DND-41 (cell line): ENCODE measurements at regions not wholly inside any gene's neighbourhood (a gene's known extent, or its start where the extent isn't known, plus 50 kb on each side); places are given as distances from the start of the nearest gene placed in this dataset.

Source experiments
- EZH2 ChIP-seq: IDR thresholded peaks from 3 replicates; pipeline ENCODE4 v1.6.1; 2012; ENCODE audit warnings: borderline replicate concordance, low read depth, mild to moderate bottlenecking, moderate library complexity, low read length, inconsistent platforms; ENCODE audit not compliant: severe bottlenecking
- TF ChIP-seq, protein P1 (sequence below): IDR thresholded peaks from 2 replicates; pipeline ENCODE4 v1.5.1; 2012; ENCODE audit warnings: borderline replicate concordance, low read length, moderate library complexity, mild to moderate bottlenecking; ENCODE audit not compliant: poor library complexity, severe bottlenecking; ENCODE audit errors: extremely low read depth

- TF ChIP-seq, protein P1, sequence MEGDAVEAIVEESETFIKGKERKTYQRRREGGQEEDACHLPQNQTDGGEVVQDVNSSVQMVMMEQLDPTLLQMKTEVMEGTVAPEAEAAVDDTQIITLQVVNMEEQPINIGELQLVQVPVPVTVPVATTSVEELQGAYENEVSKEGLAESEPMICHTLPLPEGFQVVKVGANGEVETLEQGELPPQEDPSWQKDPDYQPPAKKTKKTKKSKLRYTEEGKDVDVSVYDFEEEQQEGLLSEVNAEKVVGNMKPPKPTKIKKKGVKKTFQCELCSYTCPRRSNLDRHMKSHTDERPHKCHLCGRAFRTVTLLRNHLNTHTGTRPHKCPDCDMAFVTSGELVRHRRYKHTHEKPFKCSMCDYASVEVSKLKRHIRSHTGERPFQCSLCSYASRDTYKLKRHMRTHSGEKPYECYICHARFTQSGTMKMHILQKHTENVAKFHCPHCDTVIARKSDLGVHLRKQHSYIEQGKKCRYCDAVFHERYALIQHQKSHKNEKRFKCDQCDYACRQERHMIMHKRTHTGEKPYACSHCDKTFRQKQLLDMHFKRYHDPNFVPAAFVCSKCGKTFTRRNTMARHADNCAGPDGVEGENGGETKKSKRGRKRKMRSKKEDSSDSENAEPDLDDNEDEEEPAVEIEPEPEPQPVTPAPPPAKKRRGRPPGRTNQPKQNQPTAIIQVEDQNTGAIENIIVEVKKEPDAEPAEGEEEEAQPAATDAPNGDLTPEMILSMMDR, result no peak
- no peak for TF ChIP-seq EZH2
These were observed 154.0 kb upstream of the KCNJ16 start for GRCh38 chr17:69921046-69921445.
